RWPE2 (cell line): ENCODE measurements at regions not wholly inside any gene's neighbourhood (a gene's known extent, or its start where the extent isn't known, plus 50 kb on each side); places are given as distances from the start of the nearest gene placed in this dataset.

Experiments used
- ATAC-seq: fragments of 200-7000 bp; cut with Tn5 transposase; 3 replicates; pipeline ENCODE4 v1.9.1; 2021; ENCODE audit warnings: low read depth
- DNase-seq: peaks from one replicate; pipeline ENCODE4 v3.0.0-alpha.2; 2020; ENCODE audit warnings: low spot score
- H3K27ac ChIP-seq: fragments of 450-650 bp; 2 replicates; pipeline ENCODE4 v1.5.1; 2017; ENCODE audit warnings: mild to moderate bottlenecking; ENCODE audit not compliant: poor library complexity, severe bottlenecking
- H3K27me3 ChIP-seq: fragments of 250-450 bp; sonication (Bioruptor Pico); 2 replicates; pipeline ENCODE4 v1.5.1; 2021; ENCODE audit warnings: mild to moderate bottlenecking, moderate library complexity; ENCODE audit not compliant: insufficient read depth, poor library complexity, severe bottlenecking
- H3K36me3 ChIP-seq: fragments of 250-450 bp; sonication (Bioruptor Pico); 2 replicates; pipeline ENCODE4 v1.5.1; 2020; ENCODE audit warnings: low read depth, mild to moderate bottlenecking, moderate library complexity
- H3K4me1 ChIP-seq: fragments of 250-450 bp; sonication (Bioruptor Pico); 2 replicates; pipeline ENCODE4 v1.5.1; 2021; ENCODE audit warnings: mild to moderate bottlenecking, moderate library complexity; ENCODE audit not compliant: insufficient read depth, poor library complexity, severe bottlenecking
- H3K4me3 ChIP-seq: fragments of 250-450 bp; sonication (Bioruptor Pico); 2 replicates; pipeline ENCODE4 v1.5.1; 2021; ENCODE audit warnings: mild to moderate bottlenecking, moderate library complexity; ENCODE audit not compliant: severe bottlenecking
- H3K9me3 ChIP-seq: fragments of 250-450 bp; sonication (Bioruptor Pico); 2 replicates; pipeline ENCODE4 v1.5.1; 2021; ENCODE audit warnings: mild to moderate bottlenecking, moderate library complexity; ENCODE audit not compliant: severe bottlenecking
- CTCF ChIP-seq: fragments of 450-650 bp; IDR thresholded peaks from one replicate; pipeline ENCODE4 v1.5.1; 2017; ENCODE audit warnings: mild to moderate bottlenecking, moderate library complexity; ENCODE audit not compliant: poor library complexity, severe bottlenecking

GRCh38 chr18:29234751-29235150 lies 1057.8 kb upstream of the CDH2 start:
- no peak for DNase-seq
- H3K36me3 ChIP-seq = no peaks in the 10 kb centered on the region

DNA sequence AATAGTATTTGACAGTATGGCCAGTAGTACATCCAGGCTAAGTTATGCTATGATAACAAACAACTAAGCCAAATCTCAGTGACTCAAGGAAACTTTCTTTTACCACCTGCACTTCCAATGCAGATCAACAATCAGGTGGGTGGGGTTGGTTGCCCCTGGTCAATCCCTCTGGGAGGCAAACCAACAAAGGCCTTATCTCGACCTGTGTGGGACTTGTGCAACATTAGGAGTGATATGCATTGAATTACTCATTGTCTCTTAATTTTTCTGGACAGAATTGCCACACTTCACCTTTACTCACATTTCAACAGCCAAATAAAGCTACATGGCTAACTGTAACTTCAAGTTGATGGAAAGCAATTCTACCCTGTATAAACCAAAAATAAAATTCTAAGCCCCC lies 1049.3 kb upstream of the CDH2 start:
- Histone ChIP-seq H3K4me1 (no peaks in the 10 kb centered on the region), H3K36me3 (no peaks in the 10 kb centered on the region), H3K27me3 (no peaks in the 10 kb centered on the region), H3K27ac (no peak overlapping the region), H3K9me3 (no peaks in the 10 kb centered on the region), H3K4me3 (no peak overlapping the region)
- DNase-seq (no peak), ATAC-seq (peak; percentile 68)
- no peak for TF ChIP-seq CTCF

More at GRCh38 chr18:29234751-29235150, 1057.8 kb upstream of the CDH2 start:
- Histone ChIP-seq H3K27ac (no peak overlapping the region), H3K9me3 (peaks cover 1% of the 10 kb centered on the region), H3K4me3 (no peak overlapping the region), H3K27me3 (no peaks in the 10 kb centered on the region), H3K4me1 (no peaks in the 10 kb centered on the region)
- ATAC-seq = no peak
- TF ChIP-seq CTCF = no peak

GRCh38 chr18:29225351-29225750 lies 1048.4 kb upstream of the CDH2 start:
- Histone ChIP-seq H3K36me3 (no peaks in the 10 kb centered on the region), H3K27me3 (no peaks in the 10 kb centered on the region), H3K27ac (no peak overlapping the region), H3K4me1 (no peaks in the 10 kb centered on the region), H3K9me3 (no peaks in the 10 kb centered on the region), H3K4me3 (no peak overlapping the region)
- no peak for DNase-seq
- ATAC-seq = no peak
- no peak for TF ChIP-seq CTCF

DNA sequence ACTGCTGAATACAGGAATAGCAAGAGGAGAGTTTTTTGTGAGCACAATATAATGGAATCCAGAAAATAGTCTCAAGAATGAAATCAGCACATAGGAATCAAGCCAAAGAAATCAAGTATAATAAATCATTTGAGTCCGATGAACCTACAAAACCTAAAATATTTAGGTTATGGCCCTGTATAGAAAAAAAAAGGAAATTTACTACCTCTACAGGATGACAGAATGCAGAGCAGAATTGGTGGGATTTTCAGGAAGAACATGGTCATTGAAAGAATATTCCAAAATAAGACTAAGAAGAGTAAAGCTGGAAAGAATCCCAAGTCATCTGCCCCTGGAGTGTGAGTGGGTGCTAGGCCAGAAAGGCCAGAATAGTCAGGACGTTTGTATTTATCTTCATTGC lies 1041.2 kb upstream of the CDH2 start:
- no peak for DNase-seq
- TF ChIP-seq CTCF = no peak

DNA sequence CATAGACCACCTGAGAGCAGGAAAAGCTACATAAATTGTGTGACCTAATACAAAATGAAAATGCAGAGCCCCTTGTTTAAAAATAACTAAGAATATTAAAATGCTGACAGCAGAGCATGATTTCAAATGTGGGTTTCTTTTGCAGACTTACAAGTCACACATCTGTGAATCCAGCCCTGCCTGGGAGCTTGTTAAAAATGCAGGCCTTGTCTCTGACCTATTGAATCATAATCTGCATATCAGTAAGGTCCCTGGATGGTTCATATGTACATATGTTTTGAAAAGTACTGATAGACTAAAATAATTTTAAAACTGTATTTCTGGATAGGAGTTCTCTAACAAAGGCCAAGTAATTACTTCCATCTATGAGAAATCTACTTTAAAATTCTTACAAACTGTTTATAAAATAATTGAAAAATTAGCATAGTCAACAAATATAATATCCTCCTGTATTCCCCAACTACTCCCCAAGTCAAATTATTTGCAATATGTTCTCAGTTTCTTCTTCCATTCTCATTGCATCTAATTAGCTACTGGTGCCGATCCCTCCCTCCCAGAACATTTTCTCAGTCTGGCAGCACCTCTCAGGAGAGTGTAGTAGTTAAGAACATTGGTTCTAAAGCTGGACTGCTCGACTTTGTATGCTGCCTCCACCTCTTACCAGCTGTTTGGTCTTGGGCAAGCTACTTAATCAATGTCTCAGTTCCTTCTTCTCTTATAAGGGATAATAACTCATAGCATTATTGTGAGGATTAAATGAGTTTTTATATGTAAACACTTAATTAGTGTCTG lies 1040.4 kb upstream of the CDH2 start:
- Histone ChIP-seq H3K4me3 (no peak overlapping the region), H3K27me3 (no peaks in the 10 kb centered on the region), H3K27ac (no peak overlapping the region), H3K9me3 (no peaks in the 10 kb centered on the region), H3K36me3 (no peaks in the 10 kb centered on the region), H3K4me1 (no peaks in the 10 kb centered on the region)
- DNase-seq (no peak), ATAC-seq (no peak)
- no peak for TF ChIP-seq CTCF

More for the DNA sequence above, 1041.2 kb upstream of the CDH2 start:
- Histone ChIP-seq H3K9me3 (no peaks in the 10 kb centered on the region), H3K4me3 (no peak overlapping the region), H3K27me3 (no peaks in the 10 kb centered on the region), H3K4me1 (no peaks in the 10 kb centered on the region), H3K36me3 (no peaks in the 10 kb centered on the region), H3K27ac (no peak overlapping the region)
- no peak for ATAC-seq
